Pancreas (tissue), 10 donors: ENCODE measurements at regions not wholly inside any gene's neighbourhood (a gene's known extent, or its start where the extent isn't known, plus 50 kb on each side); places are given as distances from the start of the nearest gene placed in this dataset.

ENCODE experiments used
- ATAC-seq, 4 donors: fragments of 200-7000 bp; cut with Tn5 transposase; one replicate each; pipeline versions ENCODE4 v1.8.0 to v1.9.1; 2020; ENCODE audit warnings: mild to moderate bottlenecking in 4 of 4, moderate library complexity in 4 of 4
- DNase-seq, 6 donors: peaks; one replicate each; pipeline ENCODE4 v3.0.0-alpha.2; 2020
- FAIRE-seq: peaks from 2 replicates; lab custom pipeline; 2012; peaks lifted over from hg19 to GRCh38; lab: Jason Lieb, UNC
- H3K27ac ChIP-seq, 4 donors: fragments of 200-600 bp; sonication (generic); 1 replicate in 3 of 4; 2 replicates in 1 of 4; pipeline versions ENCODE4 v1.5.0 to v1.8.0; 2020
- H3K27me3 ChIP-seq, 4 donors: fragments of 200-600 bp; one replicate each; pipeline ENCODE4 v1.8.0; 2021
- H3K36me3 ChIP-seq, 3 donors: fragments of 200-600 bp; sonication (generic) in 1 of 3; one replicate each; pipeline versions ENCODE4 v1.5.0 to v1.8.0; 2020 to 2021
- H3K4me1 ChIP-seq, 3 donors: fragments of 200-600 bp; one replicate each; pipeline ENCODE4 v1.8.0; 2021
- H3K4me3 ChIP-seq, 4 donors: fragments of 200-600 bp; sonication (generic) in 2 of 4; one replicate each; pipeline versions ENCODE4 v1.5.0 to v1.8.0; 2020 to 2021
- H3K9me3 ChIP-seq, 4 donors: fragments of 200-600 bp; one replicate each; pipeline ENCODE4 v1.8.0; 2021
- WGBS, 2 donors: extraction: QIAGEN DNeasy Blood & Tissue Kit; methylation state at CpG; one replicate each; pipeline ENCODE4 v1.1.7; 2013; 5-methylcytosine and 5-hydroxymethylcytosine counted together
- intact Hi-C, 3 donors: fragments of 100-400 bp; cut with DNase I; formaldehyde crosslinking; loops; one replicate each; pipeline versions ENCODE4 v1.11.1 to v1.14.2; 2022
- TF ChIP-seq, protein P1 (sequence below), 4 donors: fragments of 200-600 bp; sonication (generic) in 3 of 4; IDR thresholded peaks; one replicate each; pipeline versions ENCODE4 v1.5.0 to v1.8.0; 2021; ENCODE audit warnings: antibody characterized with exemption in 4 of 4
- donor health status: healthy with polysubstance abuse.
- donor health status: DM: no; HTN: no; CAD: no; lungs with moderate emphysema.
- donor health status: DM: no; HTN: no; CAD: no.
- donor health status: control.
- donor health status: control.
- donor health status: Bipolar disorder and iron deficiency.
- donor health status: DM: yes; HTN: yes; CAD: no.
- donor health status: DM: no; HTN: no; CAD: no.
- donor health status: DM: no; HTN: no; CAD: no.
- donor health status: DM: yes; HTN: yes; CAD: no.

DNA sequence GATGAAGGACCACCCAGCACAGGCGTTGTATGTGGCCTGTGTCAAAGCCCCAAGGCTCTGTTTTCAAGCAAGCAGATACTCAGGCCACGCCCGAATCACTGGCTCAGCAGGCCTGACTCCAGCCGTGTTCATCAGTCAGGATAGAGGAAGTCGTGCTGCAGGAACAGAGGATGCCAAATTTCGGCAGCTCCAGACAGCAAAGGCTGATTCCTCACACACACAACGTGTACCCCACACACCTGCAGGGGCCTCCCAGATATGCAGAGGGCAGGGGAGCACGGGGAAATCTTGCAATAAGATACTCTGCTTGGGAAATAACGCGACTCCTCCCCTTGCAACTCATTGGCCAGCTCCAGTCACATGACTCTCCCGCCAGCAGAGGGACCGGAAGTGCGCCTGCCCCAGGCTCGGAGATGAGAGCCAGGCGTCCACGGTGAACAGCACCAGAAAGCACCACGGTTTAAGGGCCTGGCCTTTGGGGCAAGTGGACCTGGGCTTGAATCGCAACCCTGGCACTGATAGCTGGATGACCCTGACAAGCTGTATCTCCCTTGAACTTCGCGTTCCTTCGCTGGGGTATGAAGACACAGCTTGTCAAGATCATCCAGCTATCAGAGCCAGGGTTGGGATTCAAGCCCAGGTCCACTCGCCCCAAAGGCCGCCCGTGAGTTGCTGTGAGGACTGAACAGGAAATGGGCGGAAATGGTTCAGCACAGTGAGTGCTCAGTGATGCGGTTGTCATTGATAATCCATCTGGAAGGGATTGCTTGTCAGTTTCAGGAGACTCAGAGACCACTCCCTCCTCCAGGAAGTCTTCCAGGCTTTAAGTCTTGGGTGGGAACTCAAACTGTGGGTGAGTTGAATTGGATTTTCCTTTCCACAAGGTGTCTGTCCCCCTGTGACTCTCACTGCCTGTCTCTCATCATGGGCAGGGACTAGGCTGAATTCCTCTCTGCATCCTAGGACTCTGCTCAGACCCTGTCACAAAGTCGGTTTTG lies 88.5 kb downstream of the MYEOV start:
- Histone ChIP-seq H3K9me3 (no peaks in the 10 kb centered on the region), H3K27me3 (no peaks in the 10 kb centered on the region), H3K27ac (no peak overlapping the region), H3K4me1 (no peaks in the 10 kb centered on the region), H3K36me3 (no peaks in the 10 kb centered on the region), H3K4me3 (no peak overlapping the region)
- TF ChIP-seq, protein P1, sequence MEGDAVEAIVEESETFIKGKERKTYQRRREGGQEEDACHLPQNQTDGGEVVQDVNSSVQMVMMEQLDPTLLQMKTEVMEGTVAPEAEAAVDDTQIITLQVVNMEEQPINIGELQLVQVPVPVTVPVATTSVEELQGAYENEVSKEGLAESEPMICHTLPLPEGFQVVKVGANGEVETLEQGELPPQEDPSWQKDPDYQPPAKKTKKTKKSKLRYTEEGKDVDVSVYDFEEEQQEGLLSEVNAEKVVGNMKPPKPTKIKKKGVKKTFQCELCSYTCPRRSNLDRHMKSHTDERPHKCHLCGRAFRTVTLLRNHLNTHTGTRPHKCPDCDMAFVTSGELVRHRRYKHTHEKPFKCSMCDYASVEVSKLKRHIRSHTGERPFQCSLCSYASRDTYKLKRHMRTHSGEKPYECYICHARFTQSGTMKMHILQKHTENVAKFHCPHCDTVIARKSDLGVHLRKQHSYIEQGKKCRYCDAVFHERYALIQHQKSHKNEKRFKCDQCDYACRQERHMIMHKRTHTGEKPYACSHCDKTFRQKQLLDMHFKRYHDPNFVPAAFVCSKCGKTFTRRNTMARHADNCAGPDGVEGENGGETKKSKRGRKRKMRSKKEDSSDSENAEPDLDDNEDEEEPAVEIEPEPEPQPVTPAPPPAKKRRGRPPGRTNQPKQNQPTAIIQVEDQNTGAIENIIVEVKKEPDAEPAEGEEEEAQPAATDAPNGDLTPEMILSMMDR (IDR thresholded peaks at IDR 0.05) = no peak
- 86% methylated on average over 27 of the region's 27 CpGs for WGBS, 2 donors
- FAIRE-seq (no peak), DNase-seq (peak in 1 of 6 donors; percentile 51), ATAC-seq (peak in 3 of 4 donors; percentile 20 to 78 (median 58))
- intact Hi-C loops = no loop called here

DNA sequence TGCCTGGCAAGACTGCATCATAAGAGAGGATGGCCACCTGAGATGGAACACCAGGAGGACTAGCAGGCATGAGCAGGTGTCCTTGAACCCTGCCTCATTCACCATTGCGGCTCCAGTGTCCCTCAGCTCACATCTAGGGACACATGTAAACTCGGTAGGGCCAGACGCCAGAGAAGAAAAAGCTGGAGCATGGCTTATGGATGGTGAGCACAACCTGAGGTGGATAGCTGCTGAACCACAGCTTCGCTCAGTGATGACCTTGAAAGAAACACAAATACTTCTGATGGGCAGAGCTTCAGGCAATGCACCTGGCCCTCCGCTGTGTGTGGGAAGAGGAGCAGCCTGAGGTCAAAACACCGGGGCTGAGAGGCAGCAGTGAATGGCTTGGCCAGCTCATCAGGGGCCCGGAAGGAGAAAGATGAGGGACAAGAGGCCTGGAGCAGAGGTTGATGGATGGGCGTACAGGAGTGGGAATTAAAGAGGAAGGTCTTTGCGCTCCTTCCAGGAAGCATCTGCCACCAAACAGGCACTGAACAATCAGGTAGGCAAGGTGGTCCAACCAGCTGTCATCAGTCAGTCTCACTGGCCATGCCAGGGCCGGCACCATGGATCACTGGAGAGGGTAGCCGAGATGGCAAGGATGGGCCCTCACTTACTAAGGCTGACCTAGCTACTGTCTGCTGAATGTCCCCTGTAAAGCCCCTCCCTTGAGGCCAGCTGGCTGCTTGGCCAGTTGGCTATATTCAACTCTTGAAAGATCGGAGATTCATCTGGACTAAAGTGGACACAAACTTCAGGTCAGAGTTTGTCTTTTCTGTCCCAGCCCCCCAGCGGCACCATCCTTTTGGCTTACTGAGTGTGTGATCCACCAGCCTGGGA lies 89.7 kb downstream of the MYEOV start:
- no peak for ATAC-seq
- Histone ChIP-seq H3K9me3 (no peaks in the 10 kb centered on the region), H3K36me3 (no peaks in the 10 kb centered on the region), H3K27ac (no peak overlapping the region), H3K4me3 (no peak overlapping the region), H3K27me3 (no peaks in the 10 kb centered on the region), H3K4me1 (no peaks in the 10 kb centered on the region)
- FAIRE-seq = no peak
- DNase-seq = no peak
- WGBS, 2 donors = 72 to 76% methylated on average over 13 of the region's 13 CpGs
- TF ChIP-seq, protein P1 (IDR thresholded peaks at IDR 0.05) = no peak
- intact Hi-C loops = no loop called here

DNA sequence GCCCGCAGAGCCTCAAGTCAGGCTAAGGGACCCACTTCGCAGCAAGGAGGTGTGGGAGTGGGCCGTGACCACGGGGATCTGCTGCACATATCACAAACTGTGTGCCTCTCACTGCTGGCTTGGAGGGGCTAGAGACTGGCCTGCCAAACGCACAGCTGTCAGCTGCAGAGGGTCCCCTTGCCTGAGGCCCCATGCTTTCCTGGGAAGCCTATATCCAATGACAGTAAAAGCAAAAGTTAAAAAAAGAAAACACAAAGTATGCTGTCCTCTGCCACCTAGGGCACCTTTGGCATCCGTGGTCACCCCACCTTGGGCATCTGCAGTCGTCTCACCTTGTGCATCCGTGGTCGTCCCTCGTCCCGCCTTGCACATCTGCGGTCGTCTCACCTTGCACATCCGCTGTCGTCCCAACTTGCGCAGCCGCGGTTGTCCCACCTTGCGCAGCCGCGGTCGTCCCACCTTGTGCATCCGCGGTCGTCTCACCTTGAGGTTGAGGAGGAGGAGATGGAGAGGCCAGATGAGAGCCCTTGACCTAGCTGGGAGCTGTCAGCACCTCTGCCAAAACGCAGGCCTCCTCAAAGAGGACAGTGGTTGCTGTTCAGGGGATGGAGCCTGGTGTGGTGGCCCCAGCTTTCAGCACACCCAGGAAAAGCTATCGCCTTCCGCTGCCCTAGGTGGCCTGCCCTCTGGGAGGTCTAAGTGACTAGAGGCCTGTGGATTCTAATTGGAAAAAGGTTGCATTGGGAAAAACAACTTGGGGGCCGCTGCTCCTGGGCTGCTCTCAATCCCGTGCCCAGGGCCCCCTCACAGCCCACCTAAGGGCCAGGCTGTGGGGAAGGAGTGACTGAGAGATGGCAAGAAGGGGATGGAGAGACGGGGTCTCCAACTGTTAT lies 90.5 kb downstream of the MYEOV start:
- DNase-seq = peak in 1 of 6 donors; percentile 47
- intact Hi-C loops = no loop called here
- no peak for FAIRE-seq
- H3K9me3 ChIP-seq = no peaks in the 10 kb centered on the region
- H3K36me3 ChIP-seq = no peaks in the 10 kb centered on the region
- no peak for ATAC-seq
- no peak overlapping the region for H3K27ac ChIP-seq
- H3K4me1 ChIP-seq = no peaks in the 10 kb centered on the region
- TF ChIP-seq, protein P1 (IDR thresholded peaks at IDR 0.05) = no peak
- 84 to 90% methylated on average over 31 of the region's 31 CpGs for WGBS, 2 donors
- H3K4me3 ChIP-seq = no peak overlapping the region
- no peaks in the 10 kb centered on the region for H3K27me3 ChIP-seq

DNA sequence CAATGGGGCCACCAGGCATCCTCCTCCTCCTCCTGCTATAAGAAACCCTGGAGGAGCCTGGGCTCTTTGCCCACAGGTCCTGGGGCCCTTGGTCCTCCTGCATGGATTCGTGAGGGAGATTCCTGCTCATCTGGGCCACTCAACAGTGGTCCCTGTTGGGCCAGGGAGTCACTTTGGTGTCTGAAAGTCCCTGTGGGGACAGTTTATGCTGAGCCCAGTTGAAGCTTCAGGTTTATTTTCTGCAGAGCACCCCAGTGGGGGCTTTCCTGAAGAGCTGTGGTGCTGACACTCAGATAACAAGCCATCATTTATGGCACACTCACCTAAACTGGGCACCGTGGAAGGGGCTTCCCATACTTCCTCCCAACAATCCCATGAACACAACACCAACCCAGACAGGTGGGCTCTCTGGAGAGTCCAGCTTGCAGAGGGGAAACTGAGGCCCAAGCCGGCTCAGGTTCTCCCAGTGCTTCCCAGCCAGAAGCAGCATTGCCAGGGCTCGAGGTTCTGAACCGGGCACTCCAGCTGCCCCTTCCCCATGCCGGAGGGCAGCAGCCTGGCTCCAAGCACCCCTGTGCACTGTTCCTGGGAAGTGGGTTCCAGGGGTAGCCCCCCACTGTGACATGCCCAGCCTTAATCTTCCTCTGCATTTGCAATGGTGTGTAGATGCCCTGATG lies 91.3 kb downstream of the MYEOV start:
- ATAC-seq (no peak), FAIRE-seq (no peak), DNase-seq (no peak)
- WGBS, 2 donors = 87 to 94% methylated on average over 6 of the region's 6 CpGs
- TF ChIP-seq, protein P1 (IDR thresholded peaks at IDR 0.05) = no peak
- Histone ChIP-seq H3K36me3 (no peaks in the 10 kb centered on the region), H3K27ac (no peak overlapping the region), H3K4me1 (no peaks in the 10 kb centered on the region), H3K27me3 (no peaks in the 10 kb centered on the region), H3K4me3 (no peak overlapping the region), H3K9me3 (no peaks in the 10 kb centered on the region)
- intact Hi-C loops = no loop called here
